H1 (cell line): ENCODE measurements at regions not wholly inside any gene's neighbourhood (a gene's known extent, or its start where the extent isn't known, plus 50 kb on each side); places are given as distances from the start of the nearest gene placed in this dataset.

Experiments
- CTCF ChIA-PET: fragments of 300-600 bp; sonication (Branson Sonifier 250); formaldehyde crosslinking; loops from one replicate; lab custom pipeline; 2021; ENCODE audit not compliant: partially characterized antibody; lab: Charles Lee
- POLR2A ChIA-PET: fragments of 300-600 bp; sonication (Branson Sonifier 250); formaldehyde crosslinking; loops from one replicate; lab custom pipeline; 2021; ENCODE audit warnings: inconsistent platforms; ENCODE audit not compliant: partially characterized antibody; lab: Charles Lee
- DNase-seq, 2 experiments: peaks; one replicate each; pipeline versions ENCODE4 v3.0.0 to v3.0.0-alpha.2; 2010 to 2022; ENCODE audit warnings: low spot score in 2 of 2, low read depth in 1 of 2, mixed read lengths in 1 of 2
- FAIRE-seq: peaks from 2 replicates; lab custom pipeline; 2011; peaks lifted over from hg19 to GRCh38; lab: Jason Lieb, UNC
- H2AFZ ChIP-seq: 2 replicates; pipeline ENCODE4 v1.8.1; 2012; ENCODE audit warnings: low read length, inconsistent platforms
- H2AK5ac ChIP-seq: 2 replicates; pipeline ENCODE4 v1.6.1; 2013; ENCODE audit warnings: low read depth, low read length
- H2BK120ac ChIP-seq: replicated peaks from 2 replicates; pipeline ENCODE3; 2013; ENCODE audit warnings: low read depth, low read length, inconsistent platforms
- H2BK12ac ChIP-seq: 2 replicates; pipeline ENCODE4 v1.6.1; 2013; ENCODE audit warnings: low read depth, low read length
- H2BK15ac ChIP-seq: 2 replicates; pipeline ENCODE4 v1.6.1; 2013; ENCODE audit warnings: low read length
- H2BK20ac ChIP-seq: 2 replicates; pipeline ENCODE4 v1.6.1; 2013; ENCODE audit warnings: low read length
- H2BK5ac ChIP-seq: 2 replicates; pipeline ENCODE4 v1.6.1; 2013; ENCODE audit warnings: low read depth, low read length
- H3K14ac ChIP-seq: 2 replicates; pipeline ENCODE4 v1.6.1; 2013; ENCODE audit warnings: inconsistent platforms; ENCODE audit not compliant: insufficient read length
- H3K18ac ChIP-seq: 2 replicates; pipeline ENCODE4 v1.6.1; 2013; ENCODE audit warnings: low read length; ENCODE audit errors: extremely low read depth
- H3K23ac ChIP-seq: 2 replicates; pipeline ENCODE4 v1.6.1; 2013; ENCODE audit warnings: inconsistent platforms; ENCODE audit not compliant: insufficient read length
- H3K23me2 ChIP-seq: 2 replicates; pipeline ENCODE4 v1.6.1; 2013; ENCODE audit warnings: low read depth, low read length
- H3K27ac ChIP-seq: 2 replicates; pipeline ENCODE4 v1.6.1; 2011; ENCODE audit warnings: low read depth, low read length, inconsistent platforms
- H3K27me3 ChIP-seq, 4 experiments: replicated peaks in 1 of 4; 1 replicate in 1 of 4; 2 replicates in 3 of 4; pipeline versions ENCODE4 v1.6.1 to v1.8.1; 2011 to 2013; ENCODE audit warnings: low read length in 3 of 4, mild to moderate bottlenecking in 3 of 4, inconsistent platforms in 2 of 4, mixed read lengths in 2 of 4, moderate library complexity in 1 of 4; ENCODE audit not compliant: control insufficient read depth in 3 of 4, insufficient read depth in 3 of 4; ENCODE audit errors: extremely low read depth in 1 of 4
- H3K36me3 ChIP-seq, 4 experiments: 2 replicates each; pipeline versions ENCODE4 v1.6.1 to v1.8.1; 2011 to 2013; ENCODE audit warnings: mild to moderate bottlenecking in 4 of 4, low read length in 3 of 4, moderate library complexity in 2 of 4, control low read depth in 1 of 4, inconsistent platforms in 1 of 4; ENCODE audit not compliant: insufficient read depth in 4 of 4, control insufficient read depth in 2 of 4
- H3K4ac ChIP-seq: replicated peaks from 2 replicates; pipeline ENCODE3; 2013; ENCODE audit warnings: low read length, low read depth, mixed read lengths, inconsistent platforms; ENCODE audit not compliant: insufficient read length
- H3K4me1 ChIP-seq, 4 experiments: replicated peaks in 1 of 4; 1 replicate in 1 of 4; 2 replicates in 3 of 4; pipeline versions ENCODE4 v1.6.1 to v1.8.1; 2011 to 2013; ENCODE audit warnings: low read length in 3 of 4, inconsistent platforms in 2 of 4, mixed read lengths in 1 of 4; ENCODE audit not compliant: insufficient read depth in 4 of 4, control insufficient read depth in 3 of 4
- H3K4me2 ChIP-seq, 2 experiments: 2 replicates each; pipeline versions ENCODE4 v1.6.1 to v1.8.1; 2011 to 2013; ENCODE audit warnings: low read depth in 2 of 2, low read length in 2 of 2, control low read depth in 1 of 2, inconsistent platforms in 1 of 2, mild to moderate bottlenecking in 1 of 2; ENCODE audit not compliant: insufficient read depth in 1 of 2
- H3K4me3 ChIP-seq, 4 experiments: fragments of 200-600, 300-600 bp in 1 of 4; sonication (generic), shearing (Covaris generic), sonication (Bioruptor Twin) in 1 of 4; 2 replicates each; pipeline versions ENCODE4 v1.5.1 to v1.8.1; 2011 to 2016; ENCODE audit warnings: low read length in 4 of 4, low read depth in 3 of 4, control low read depth in 2 of 4, inconsistent platforms in 2 of 4, mild to moderate bottlenecking in 2 of 4, mixed read lengths in 1 of 4, moderate library complexity in 1 of 4; ENCODE audit not compliant: insufficient read depth in 2 of 4; ENCODE audit errors: extremely low read depth in 1 of 4
- H3K56ac ChIP-seq: replicated peaks from 2 replicates; pipeline ENCODE3; 2013; ENCODE audit warnings: low read depth, mild to moderate bottlenecking, mixed read lengths, low read length, inconsistent platforms; ENCODE audit not compliant: insufficient read length
- H3K79me1 ChIP-seq: 2 replicates; pipeline ENCODE4 v1.6.1; 2013; ENCODE audit warnings: low read depth, low read length, control low read depth
- H3K79me2 ChIP-seq, 2 experiments: 2 replicates each; pipeline versions ENCODE4 v1.6.1 to v1.8.1; 2012 to 2013; ENCODE audit warnings: low read length in 2 of 2, mild to moderate bottlenecking in 2 of 2, inconsistent platforms in 1 of 2; ENCODE audit not compliant: insufficient read depth in 2 of 2, control insufficient read depth in 1 of 2
- H3K9ac ChIP-seq, 4 experiments: replicated peaks in 1 of 4; 1 replicate in 1 of 4; 2 replicates in 3 of 4; pipeline versions ENCODE4 v1.6.1 to v1.8.1; 2011 to 2013; ENCODE audit warnings: low read depth in 3 of 4, low read length in 3 of 4, control low read depth in 2 of 4, mild to moderate bottlenecking in 2 of 4, moderate library complexity in 2 of 4, inconsistent platforms in 1 of 4; ENCODE audit errors: extremely low read depth in 1 of 4
- H3K9me3 ChIP-seq, 2 experiments: 2 replicates each; pipeline versions ENCODE4 v1.6.1 to v1.8.1; 2012 to 2013; ENCODE audit warnings: mild to moderate bottlenecking in 2 of 2, moderate library complexity in 2 of 2, control low read depth in 1 of 2, inconsistent platforms in 1 of 2, low read depth in 1 of 2, low read length in 1 of 2, mixed read lengths in 1 of 2; ENCODE audit not compliant: insufficient read depth in 2 of 2
- H4K20me1 ChIP-seq, 2 experiments: replicated peaks in 1 of 2; 2 replicates each; pipeline versions ENCODE3 to v1.8.1; 2011 to 2013; ENCODE audit warnings: inconsistent platforms in 2 of 2, low read length in 2 of 2, mild to moderate bottlenecking in 1 of 2; ENCODE audit not compliant: insufficient read depth in 2 of 2, control insufficient read depth in 1 of 2
- H4K5ac ChIP-seq: 2 replicates; pipeline ENCODE4 v1.6.1; 2013; ENCODE audit warnings: low read length, low read depth, mixed read lengths, inconsistent platforms; ENCODE audit not compliant: insufficient read length
- H4K8ac ChIP-seq: 2 replicates; pipeline ENCODE4 v1.8.0; 2013; ENCODE audit warnings: mild to moderate bottlenecking, moderate library complexity, low read length, inconsistent platforms; ENCODE audit not compliant: insufficient read depth; ENCODE audit errors: extremely low read depth
- H4K91ac ChIP-seq: replicated peaks from 2 replicates; pipeline ENCODE3; 2013; ENCODE audit warnings: low read length, mixed read lengths, inconsistent platforms; ENCODE audit not compliant: insufficient read length
- EGR1 ChIP-seq: IDR thresholded peaks from 2 replicates; pipeline ENCODE4 v1.6.1; 2011; ENCODE audit warnings: low read depth, low read length, borderline replicate concordance
- WGBS, 2 experiments: shearing (Covaris generic) in 1 of 2; methylation state at CpG; one replicate each; pipeline versions ENCODE4 v1.1.6 to v1.1.7; 2013 to 2015; ENCODE audit warnings: low lambda C conversion rate in 2 of 2, mixed read lengths in 2 of 2, inconsistent platforms in 1 of 2, low coverage in 1 of 2, missing lambda C conversion rate in 1 of 2; ENCODE audit not compliant: insufficient replicate concordance in 2 of 2, insufficient coverage in 1 of 2, insufficient read length in 1 of 2; ENCODE audit errors: extremely low coverage in 1 of 2, missing lambda C conversion rate in 1 of 2; 5-methylcytosine and 5-hydroxymethylcytosine counted together

- Histone ChIP-seq H3K79me1 (no peaks in the 10 kb centered on the region), H3K23me2 (no peaks in the 10 kb centered on the region), H3K9me3 (no peaks in the 10 kb centered on the region), H3K4me2 (no peak overlapping the region), H3K18ac (no peak overlapping the region), H2BK120ac (no peak overlapping the region), H3K4me3 (no peak overlapping the region), H2AK5ac (no peak overlapping the region), H4K91ac (no peak overlapping the region), H4K5ac (no peak overlapping the region), H2BK12ac (no peak overlapping the region), H3K4ac (no peak overlapping the region), H4K8ac (no peak overlapping the region), H4K20me1 (no peaks in the 10 kb centered on the region), H2BK20ac (no peak overlapping the region), H3K4me1 (0 out of 7 replicates have a peak, but pooled peaks cover 0 to 3% (median 0%) of the 10 kb centered on the region in 4 experiments), H3K14ac (no peak overlapping the region), H3K27me3 (peaks cover 0 to 1% (median 0%) of the 10 kb centered on the region in 4 experiments; a peak in 1 of 7 replicates), H3K79me2 (no peaks in the 10 kb centered on the region), H3K9ac (no peak overlapping the region), H3K36me3 (no peaks in the 10 kb centered on the region), H3K27ac (no peak overlapping the region), H2AFZ (no peak overlapping the region), H3K56ac (no peak overlapping the region), H3K23ac (no peak overlapping the region), H2BK15ac (no peak overlapping the region), H2BK5ac (no peak overlapping the region)
- ChIA-PET CTCF (interaction anchor here (0.7 to 0.8 kb wide), 2 partner anchors 25 to 304 kb away, joined by 3 to 4 read pairs; no protein-coding TSS in a partner anchor), POLR2A (no interaction called here)
- no peak for TF ChIP-seq EGR1
- WGBS, 2 experiments, result 75% methylated on average over 4 of the region's 4 CpGs; no CpG with 5 or more reads in 1 of the 2 experiments
- FAIRE-seq (no peak), DNase-seq (no peak)
Observed at GRCh38 chr14:85892251-85892650, 362.3 kb downstream of the FLRT2 start.
